SU-DHL-6 (cell line): ENCODE measurements at regions not wholly inside any gene's neighbourhood (a gene's known extent, or its start where the extent isn't known, plus 50 kb on each side); places are given as distances from the start of the nearest gene placed in this dataset.
"Not testable (repeated sequence)": the region's sequence is repeated elsewhere in the genome, so short reads cannot be mapped to it uniquely, and the experiment has no call there.

Source experiments
- H2AFZ ChIP-seq: fragments of 200-600 bp; sonication (generic); 2 replicates; pipeline ENCODE4 v1.6.1; 2014; ENCODE audit warnings: low read depth, mild to moderate bottlenecking, moderate library complexity, mixed read lengths, antibody characterized with exemption, low read length; ENCODE audit not compliant: severe bottlenecking
- H3F3A ChIP-seq: fragments of 200-600 bp; shearing (Covaris generic); 2 replicates; pipeline ENCODE4 v1.6.0; 2016; ENCODE audit warnings: antibody characterized with exemption, mild to moderate bottlenecking; ENCODE audit not compliant: insufficient read depth
- H3K27ac ChIP-seq: fragments of 200-600 bp; sonication (generic); 2 replicates; pipeline ENCODE4 v1.5.1; 2016; ENCODE audit warnings: low read depth, mild to moderate bottlenecking, low read length, moderate library complexity, mixed read lengths
- H3K27me3 ChIP-seq: fragments of 200-600 bp; sonication (generic), shearing (Covaris generic); 2 replicates; pipeline ENCODE4 v1.6.0; 2014; ENCODE audit warnings: mild to moderate bottlenecking, low read length
- H3K36me3 ChIP-seq: fragments of 200-600 bp; sonication (generic); 2 replicates; pipeline ENCODE4 v1.6.1; 2014; ENCODE audit warnings: mild to moderate bottlenecking, low read length, mixed read lengths
- H3K4me2 ChIP-seq: fragments of 300-600, 200-600 bp; shearing (Covaris generic), sonication (generic); 2 replicates; pipeline ENCODE4 v1.6.0; 2014; ENCODE audit warnings: low read length, low read depth, mild to moderate bottlenecking; ENCODE audit not compliant: poor library complexity, severe bottlenecking
- H3K4me3 ChIP-seq: fragments of 200-600 bp; sonication (generic); 2 replicates; pipeline ENCODE4 v1.5.1; 2014; ENCODE audit warnings: antibody characterized with exemption, low read length, mild to moderate bottlenecking, mixed read lengths; ENCODE audit not compliant: insufficient read depth, poor library complexity, severe bottlenecking
- H3K79me2 ChIP-seq: fragments of 200-600 bp; sonication (generic); 2 replicates; pipeline ENCODE4 v1.6.1; 2014; ENCODE audit warnings: mild to moderate bottlenecking, low read length, moderate library complexity; ENCODE audit not compliant: insufficient read depth
- H3K9ac ChIP-seq: fragments of 200-600 bp; sonication (generic); 2 replicates; pipeline ENCODE4 v1.7.0; 2014; ENCODE audit warnings: mild to moderate bottlenecking, low read length
- H3K9me2 ChIP-seq: fragments of 200-600 bp; sonication (generic); replicated peaks from 2 replicates; pipeline ENCODE4 v1.6.1; 2014; ENCODE audit warnings: low read length; ENCODE audit not compliant: insufficient read depth
- H3K9me3 ChIP-seq: fragments of 200-600 bp; sonication (generic); 2 replicates; pipeline ENCODE4 v1.6.1; 2014; ENCODE audit warnings: low read length, mixed read lengths; ENCODE audit not compliant: insufficient read depth
- H4K20me1 ChIP-seq: fragments of 200-600 bp; sonication (generic); 2 replicates; pipeline ENCODE4 v1.6.1; 2014; ENCODE audit warnings: low read depth, mild to moderate bottlenecking, antibody characterized with exemption, low read length, moderate library complexity, mixed read lengths
- EZH2phosphoT487 ChIP-seq: fragments of 200-600 bp; sonication (generic), shearing (Covaris generic); conservative IDR thresholded peaks from 2 replicates; pipeline ENCODE4 v1.6.1; 2018; ENCODE audit warnings: mild to moderate bottlenecking, antibody characterized with exemption, low read length, moderate library complexity, mixed read lengths
- TF ChIP-seq, protein P1 (sequence below): fragments of 200-600 bp; sonication (generic); IDR thresholded peaks from one replicate; pipeline ENCODE4 v1.5.1; 2017; ENCODE audit warnings: antibody characterized with exemption, mild to moderate bottlenecking, low read length, moderate library complexity; ENCODE audit not compliant: insufficient read depth, poor library complexity, severe bottlenecking

- no peaks in the 10 kb centered on the region for H3F3A ChIP-seq
These were observed 81.9 kb upstream of the ZNF800 start for GRCh38 chr7:127474457-127474856.

GRCh38 chr7:127473409-127473808 is 80.9 kb upstream of the ZNF800 start:
- Histone ChIP-seq H3K9me3 (no peaks in the 10 kb centered on the region), H3K36me3 (no peaks in the 10 kb centered on the region), H3K4me2 (no peak overlapping the region), H3K27ac (no peak overlapping the region), H3F3A (no peaks in the 10 kb centered on the region), H3K9me2 (no peaks in the 10 kb centered on the region), H3K4me3 (no peak overlapping the region), H3K79me2 (no peaks in the 10 kb centered on the region), H4K20me1 (no peaks in the 10 kb centered on the region), H3K9ac (no peak overlapping the region), H3K27me3 (no peaks in the 10 kb centered on the region), H2AFZ (no peak overlapping the region)
- TF ChIP-seq, protein P1, sequence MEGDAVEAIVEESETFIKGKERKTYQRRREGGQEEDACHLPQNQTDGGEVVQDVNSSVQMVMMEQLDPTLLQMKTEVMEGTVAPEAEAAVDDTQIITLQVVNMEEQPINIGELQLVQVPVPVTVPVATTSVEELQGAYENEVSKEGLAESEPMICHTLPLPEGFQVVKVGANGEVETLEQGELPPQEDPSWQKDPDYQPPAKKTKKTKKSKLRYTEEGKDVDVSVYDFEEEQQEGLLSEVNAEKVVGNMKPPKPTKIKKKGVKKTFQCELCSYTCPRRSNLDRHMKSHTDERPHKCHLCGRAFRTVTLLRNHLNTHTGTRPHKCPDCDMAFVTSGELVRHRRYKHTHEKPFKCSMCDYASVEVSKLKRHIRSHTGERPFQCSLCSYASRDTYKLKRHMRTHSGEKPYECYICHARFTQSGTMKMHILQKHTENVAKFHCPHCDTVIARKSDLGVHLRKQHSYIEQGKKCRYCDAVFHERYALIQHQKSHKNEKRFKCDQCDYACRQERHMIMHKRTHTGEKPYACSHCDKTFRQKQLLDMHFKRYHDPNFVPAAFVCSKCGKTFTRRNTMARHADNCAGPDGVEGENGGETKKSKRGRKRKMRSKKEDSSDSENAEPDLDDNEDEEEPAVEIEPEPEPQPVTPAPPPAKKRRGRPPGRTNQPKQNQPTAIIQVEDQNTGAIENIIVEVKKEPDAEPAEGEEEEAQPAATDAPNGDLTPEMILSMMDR = no peak
- no peak for TF ChIP-seq EZH2phosphoT487

More at GRCh38 chr7:127474457-127474856, 81.9 kb upstream of the ZNF800 start:
- Histone ChIP-seq H3K4me3 (no peak overlapping the region), H3K79me2 (no peaks in the 10 kb centered on the region), H3K27me3 (no peaks in the 10 kb centered on the region), H3K4me2 (no peak overlapping the region), H3K36me3 (no peaks in the 10 kb centered on the region), H3K9ac (no peak overlapping the region), H4K20me1 (no peaks in the 10 kb centered on the region), H3K9me2 (no peaks in the 10 kb centered on the region), H3K27ac (no peak overlapping the region), H3K9me3 (no peaks in the 10 kb centered on the region), H2AFZ (no peak overlapping the region)
- TF ChIP-seq EZH2phosphoT487 = no peak
- TF ChIP-seq, protein P1 = no peak

DNA sequence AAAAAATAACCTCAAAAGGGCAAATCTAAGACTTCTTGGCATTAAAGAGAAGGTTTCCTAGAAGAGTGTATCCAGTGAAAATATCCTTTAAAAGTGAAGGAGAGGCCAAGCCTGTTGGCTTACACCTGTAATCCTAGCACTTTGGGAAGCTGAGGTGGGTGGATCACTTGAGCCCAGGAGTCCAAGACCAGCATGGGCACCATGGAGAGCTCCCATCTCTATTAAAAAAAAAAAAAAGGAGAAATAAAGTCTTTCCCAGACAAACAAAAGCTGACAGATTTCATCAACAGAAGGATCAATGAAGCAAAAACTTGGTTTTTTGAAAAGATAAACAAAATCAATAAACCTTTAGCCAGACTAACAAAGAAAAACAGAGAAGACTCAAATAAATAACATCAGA is 67.6 kb upstream of the ZNF800 start:
- TF ChIP-seq, protein P1 = no peak
- TF ChIP-seq EZH2phosphoT487 = no peak
- Histone ChIP-seq H3K27ac (no peak overlapping the region), H3K9me2 (no peaks in the 10 kb centered on the region), H3F3A (no peaks in the 10 kb centered on the region), H3K4me3 (no peak overlapping the region), H3K9ac (no peak overlapping the region), H3K79me2 (no peaks in the 10 kb centered on the region), H3K9me3 (no peaks in the 10 kb centered on the region), H3K36me3 (no peaks in the 10 kb centered on the region), H4K20me1 (no peaks in the 10 kb centered on the region), H3K27me3 (no peaks in the 10 kb centered on the region), H3K4me2 (no peak overlapping the region), H2AFZ (no peak overlapping the region)

- not testable (repeated sequence) for H3F3A ChIP-seq, H3K4me2 ChIP-seq, H3K36me3 ChIP-seq, H3K27me3 ChIP-seq, H3K4me3 ChIP-seq, H4K20me1 ChIP-seq, H3K9me2 ChIP-seq, H3K27ac ChIP-seq, H2AFZ ChIP-seq, H3K9ac ChIP-seq, H3K79me2 ChIP-seq
- H3K9me3 ChIP-seq = peaks cover 10% of the 10 kb centered on the region; the same call in 1 of the 2 replicates
These were observed 58.8 kb upstream of the ZNF800 start for GRCh38 chr7:127451258-127451657.
